ENCODE measurements at regions not wholly inside any gene's neighbourhood (a gene's known extent, or its start where the extent isn't known, plus 50 kb on each side); places are given as distances from the start of the nearest gene placed in this dataset.

- TF ChIP-seq, protein P1, sequence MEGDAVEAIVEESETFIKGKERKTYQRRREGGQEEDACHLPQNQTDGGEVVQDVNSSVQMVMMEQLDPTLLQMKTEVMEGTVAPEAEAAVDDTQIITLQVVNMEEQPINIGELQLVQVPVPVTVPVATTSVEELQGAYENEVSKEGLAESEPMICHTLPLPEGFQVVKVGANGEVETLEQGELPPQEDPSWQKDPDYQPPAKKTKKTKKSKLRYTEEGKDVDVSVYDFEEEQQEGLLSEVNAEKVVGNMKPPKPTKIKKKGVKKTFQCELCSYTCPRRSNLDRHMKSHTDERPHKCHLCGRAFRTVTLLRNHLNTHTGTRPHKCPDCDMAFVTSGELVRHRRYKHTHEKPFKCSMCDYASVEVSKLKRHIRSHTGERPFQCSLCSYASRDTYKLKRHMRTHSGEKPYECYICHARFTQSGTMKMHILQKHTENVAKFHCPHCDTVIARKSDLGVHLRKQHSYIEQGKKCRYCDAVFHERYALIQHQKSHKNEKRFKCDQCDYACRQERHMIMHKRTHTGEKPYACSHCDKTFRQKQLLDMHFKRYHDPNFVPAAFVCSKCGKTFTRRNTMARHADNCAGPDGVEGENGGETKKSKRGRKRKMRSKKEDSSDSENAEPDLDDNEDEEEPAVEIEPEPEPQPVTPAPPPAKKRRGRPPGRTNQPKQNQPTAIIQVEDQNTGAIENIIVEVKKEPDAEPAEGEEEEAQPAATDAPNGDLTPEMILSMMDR (IDR thresholded peaks at IDR 0.05): no peak
- TF ChIP-seq POLR2A (IDR thresholded peaks at IDR 0.05): no peak
These were observed 141.5 kb upstream of the SMAD1 start for GRCh38 chr4:145340071-145340675.

Data from heart left ventricle (tissue), 13 donors.